ENCODE measurements at regions not wholly inside any gene's neighbourhood (a gene's known extent, or its start where the extent isn't known, plus 50 kb on each side); places are given as distances from the start of the nearest gene placed in this dataset.

- TF ChIP-seq LRRFIP1 (CRISPR knock-in tag; conservative IDR thresholded peaks at IDR 0.05) (no peak), ZNF350 (CRISPR knock-in tag; IDR thresholded peaks at IDR 0.05; ENCODE audit: borderline replicate concordance, low read depth) (no peak), NFE2L2 (IDR thresholded peaks at IDR 0.05; ENCODE audit: low read length) (no peak), NFYC (CRISPR knock-in tag; IDR thresholded peaks at IDR 0.05) (no peak), ISX (CRISPR knock-in tag; conservative IDR thresholded peaks at IDR 0.05) (no peak), TP53 (CRISPR knock-in tag; conservative IDR thresholded peaks at IDR 0.05) (no peak), ZUFSP (CRISPR knock-in tag; IDR thresholded peaks at IDR 0.05; ENCODE audit: borderline replicate concordance) (no peak), ZXDC (CRISPR knock-in tag; IDR thresholded peaks at IDR 0.05) (no peak), PAXIP1 (CRISPR knock-in tag; conservative IDR thresholded peaks at IDR 0.05) (no peak), ARID2 (CRISPR knock-in tag; IDR thresholded peaks at IDR 0.05; ENCODE audit: borderline replicate concordance) (no peak), ZNF101 (CRISPR knock-in tag; IDR thresholded peaks at IDR 0.05; ENCODE audit: borderline replicate concordance, low read depth) (no peak)
Measured at GRCh38 chr22:48960576-48960975, 867.1 kb downstream of the BRD1 start (continued).

Data from HepG2 (cell line).